OCI-M1 (cell line): ENCODE measurements at regions not wholly inside any gene's neighbourhood (a gene's known extent, or its start where the extent isn't known, plus 50 kb on each side); places are given as distances from the start of the nearest gene placed in this dataset.

Source experiments
- DNase-seq: peaks from one replicate; lab custom pipeline; 2025; lab: John Stamatoyannopoulos, UW

GRCh38 chr7:16223963-16224707 lies 197.2 kb downstream of the CRPPA start:
- peak; percentile 11 for DNase-seq

GRCh38 chr7:16212610-16213009 lies 208.7 kb downstream of the CRPPA start:
- DNase-seq: no peak

GRCh38 chr7:16212032-16212431 lies 209.3 kb downstream of the CRPPA start:
- DNase-seq: no peak

- no peak for DNase-seq
These were observed 209.9 kb downstream of the CRPPA start for GRCh38 chr7:16211402-16211925.

GRCh38 chr7:16210171-16210570 lies 211.2 kb downstream of the CRPPA start:
- DNase-seq: peak; percentile 60

GRCh38 chr7:16207321-16207720 lies 214.0 kb downstream of the CRPPA start:
- no peak for DNase-seq

- DNase-seq: no peak
These were observed 215.9 kb downstream of the CRPPA start for GRCh38 chr7:16205466-16205865.

- DNase-seq: no peak
These were observed 216.4 kb downstream of the CRPPA start for GRCh38 chr7:16204953-16205352.

GRCh38 chr7:16203065-16203464 lies 218.3 kb downstream of the CRPPA start:
- no peak for DNase-seq

GRCh38 chr7:16202303-16202702 lies 219.0 kb downstream of the CRPPA start:
- no peak for DNase-seq

- no peak for DNase-seq
These were observed 220.7 kb downstream of the CRPPA start for GRCh38 chr7:16200591-16200990.

GRCh38 chr7:16193631-16194030 lies 227.7 kb downstream of the CRPPA start:
- DNase-seq: no peak

GRCh38 chr7:16189026-16189715 lies 232.2 kb downstream of the CRPPA start:
- DNase-seq: no peak

- DNase-seq: no peak
These were observed 234.2 kb downstream of the CRPPA start for GRCh38 chr7:16187131-16187530.

GRCh38 chr7:16178585-16178984 lies 242.8 kb downstream of the CRPPA start:
- no peak for DNase-seq

GRCh38 chr7:16178092-16178491 lies 243.2 kb downstream of the CRPPA start:
- no peak for DNase-seq

- DNase-seq: no peak
These were observed 247.1 kb downstream of the CRPPA start for GRCh38 chr7:16174253-16174652.

GRCh38 chr7:16172366-16172765 lies 249.0 kb downstream of the CRPPA start:
- DNase-seq: no peak

- peak; percentile 71 for DNase-seq
These were observed 249.4 kb downstream of the CRPPA start for GRCh38 chr7:16171928-16172327.

GRCh38 chr7:16170671-16171070 lies 250.7 kb downstream of the CRPPA start:
- DNase-seq: no peak

GRCh38 chr7:16169537-16169936 lies 251.8 kb downstream of the CRPPA start:
- DNase-seq: no peak

- DNase-seq: no peak
These were observed 253.8 kb downstream of the CRPPA start for GRCh38 chr7:16167526-16167925.

- DNase-seq: no peak
These were observed 277.0 kb downstream of the CRPPA start for GRCh38 chr7:16144361-16144760.
